ENCODE measurements at regions not wholly inside any gene's neighbourhood (a gene's known extent, or its start where the extent isn't known, plus 50 kb on each side); places are given as distances from the start of the nearest gene placed in this dataset.

DNA sequence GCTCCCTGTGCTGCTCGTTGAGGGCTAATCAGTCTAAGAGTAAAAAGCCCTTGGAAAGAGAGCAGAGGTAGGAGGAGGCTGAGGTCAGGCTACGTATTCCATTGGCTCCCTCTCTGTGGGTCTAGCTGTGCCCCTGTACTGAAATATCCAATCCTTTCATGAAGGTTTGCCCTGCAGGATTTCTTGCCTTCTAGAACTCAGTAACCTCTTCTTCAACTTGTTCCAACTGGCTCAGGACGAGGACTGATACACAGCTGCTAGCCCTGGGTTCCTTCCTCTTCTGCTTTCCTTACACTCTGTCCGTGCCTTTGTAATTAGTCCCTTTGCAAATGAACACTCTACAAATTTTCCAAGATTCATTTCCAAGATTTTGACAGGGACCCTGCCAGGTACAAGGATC is 560.5 kb downstream of the ACTR3B start:
- H3K27ac Mint-ChIP-seq, result no peak overlapping the region
- no peak for ATAC-seq
- ChIA-PET CTCF (no interaction called here), POLR2A (no interaction called here)
- peaks cover 90% of the 10 kb centered on the region for H3K9me3 Mint-ChIP-seq
- DNase-seq (ENCODE audit: low spot score), result no peak
- H3K4me1 Mint-ChIP-seq, result no peaks in the 10 kb centered on the region
- H3K27me3 Mint-ChIP-seq (ENCODE audit: low read depth), result peaks cover 10% of the 10 kb centered on the region
- no peak overlapping the region for H3K4me3 Mint-ChIP-seq
- TF ChIP-seq EMX1 (CRISPR knock-in tag; IDR thresholded peaks at IDR 0.05), result no peak
- TF ChIP-seq, protein P1, sequence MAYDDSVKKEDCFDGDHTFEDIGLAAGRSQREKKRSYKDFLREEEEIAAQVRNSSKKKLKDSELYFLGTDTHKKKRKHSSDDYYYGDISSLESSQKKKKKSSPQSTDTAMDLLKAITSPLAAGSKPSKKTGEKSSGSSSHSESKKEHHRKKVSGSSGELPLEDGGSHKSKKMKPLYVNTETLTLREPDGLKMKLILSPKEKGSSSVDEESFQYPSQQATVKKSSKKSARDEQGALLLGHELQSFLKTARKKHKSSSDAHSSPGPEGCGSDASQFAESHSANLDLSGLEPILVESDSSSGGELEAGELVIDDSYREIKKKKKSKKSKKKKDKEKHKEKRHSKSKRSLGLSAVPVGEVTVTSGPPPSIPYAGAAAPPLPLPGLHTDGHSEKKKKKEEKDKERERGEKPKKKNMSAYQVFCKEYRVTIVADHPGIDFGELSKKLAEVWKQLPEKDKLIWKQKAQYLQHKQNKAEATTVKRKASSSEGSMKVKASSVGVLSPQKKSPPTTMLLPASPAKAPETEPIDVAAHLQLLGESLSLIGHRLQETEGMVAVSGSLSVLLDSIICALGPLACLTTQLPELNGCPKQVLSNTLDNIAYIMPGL (CRISPR knock-in tag; IDR thresholded peaks at IDR 0.05), result no peak
- no peak for TF ChIP-seq AFF4 (CRISPR knock-in tag; IDR thresholded peaks at IDR 0.05; ENCODE audit: borderline replicate concordance)
- no peak for TF ChIP-seq E2F5 (CRISPR knock-in tag; IDR thresholded peaks at IDR 0.05)
- no peak for TF ChIP-seq MYBL2 (CRISPR knock-in tag; IDR thresholded peaks at IDR 0.05)
- TF ChIP-seq ZNF396 (CRISPR knock-in tag; IDR thresholded peaks at IDR 0.05; ENCODE audit: borderline replicate concordance), result no peak
- no peak for TF ChIP-seq ZNF416 (CRISPR knock-in tag; IDR thresholded peaks at IDR 0.05)
- peaks cover 76% of the 10 kb centered on the region for H3K36me3 Mint-ChIP-seq

DNA sequence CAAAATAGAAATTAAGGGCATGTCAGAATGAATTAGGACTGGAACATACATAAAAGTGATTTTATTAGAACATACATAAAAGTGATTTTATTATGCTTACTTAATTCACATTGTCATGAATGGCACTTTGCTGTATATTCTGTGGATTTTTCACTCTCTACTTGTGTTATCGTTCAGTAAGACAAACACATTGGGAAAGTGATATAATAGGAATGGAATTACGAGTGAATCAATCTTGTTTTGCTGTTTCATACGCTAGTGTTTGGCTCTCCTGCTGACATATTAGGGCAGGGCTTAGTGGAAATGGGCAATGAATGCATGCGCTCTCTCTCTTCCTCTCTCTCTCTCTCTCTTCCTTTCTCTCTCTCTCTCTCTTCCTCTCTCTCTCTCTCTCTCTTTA is 561.1 kb downstream of the ACTR3B start:
- POLR2A ChIA-PET, result no interaction called here
- H3K27ac Mint-ChIP-seq, result no peak overlapping the region
- H3K36me3 Mint-ChIP-seq, result peaks cover 77% of the 10 kb centered on the region
- CTCF ChIA-PET, result no interaction called here
- H3K27me3 Mint-ChIP-seq (ENCODE audit: low read depth), result peaks cover 10% of the 10 kb centered on the region
- no peak for ATAC-seq
- no peak for DNase-seq (ENCODE audit: low spot score)
- H3K4me1 Mint-ChIP-seq, result no peaks in the 10 kb centered on the region
- H3K4me3 Mint-ChIP-seq, result no peak overlapping the region
- TF ChIP-seq NR3C1 (CRISPR knock-in tag; conservative IDR thresholded peaks at IDR 0.05; ENCODE audit: low read depth) (no peak), ZNF317 (CRISPR knock-in tag; IDR thresholded peaks at IDR 0.05; ENCODE audit: borderline replicate concordance, low read depth) (no peak), ZNF121 (CRISPR knock-in tag; IDR thresholded peaks at IDR 0.05) (no peak), ZNF671 (CRISPR knock-in tag; IDR thresholded peaks at IDR 0.05) (no peak)
- TF ChIP-seq, protein P1 (CRISPR knock-in tag; IDR thresholded peaks at IDR 0.05), result no peak
- peaks cover 90% of the 10 kb centered on the region for H3K9me3 Mint-ChIP-seq

GRCh38 chr7:153322991-153323390 is 563.4 kb downstream of the ACTR3B start:
- Mint-ChIP-seq H3K27me3 (ENCODE audit: low read depth) (peaks cover 15% of the 10 kb centered on the region), H3K9me3 (peaks cover 89% of the 10 kb centered on the region), H3K36me3 (peaks cover 80% of the 10 kb centered on the region), H3K4me3 (no peak overlapping the region), H3K27ac (no peak overlapping the region), H3K4me1 (no peaks in the 10 kb centered on the region)
- ChIA-PET CTCF (no interaction called here), POLR2A (no interaction called here)
- no peak for TF ChIP-seq ZNF671 (CRISPR knock-in tag; IDR thresholded peaks at IDR 0.05)
- TF ChIP-seq NFYB (CRISPR knock-in tag; conservative IDR thresholded peaks at IDR 0.05; ENCODE audit: low read depth), result no peak
- TF ChIP-seq CREM (CRISPR knock-in tag; IDR thresholded peaks at IDR 0.05), result no peak
- TF ChIP-seq ESRRA (CRISPR knock-in tag; IDR thresholded peaks at IDR 0.05; ENCODE audit: borderline replicate concordance), result no peak
- TF ChIP-seq ZNF121 (CRISPR knock-in tag; IDR thresholded peaks at IDR 0.05), result no peak
- no peak for TF ChIP-seq ARID4B (CRISPR knock-in tag; IDR thresholded peaks at IDR 0.05; ENCODE audit: borderline replicate concordance)
- TF ChIP-seq ATF3 (CRISPR knock-in tag; conservative IDR thresholded peaks at IDR 0.05), result no peak
- no peak for TF ChIP-seq ZNF138 (CRISPR knock-in tag; conservative IDR thresholded peaks at IDR 0.05)
- no peak for TF ChIP-seq MXD4 (CRISPR knock-in tag; IDR thresholded peaks at IDR 0.05; ENCODE audit: borderline replicate concordance)
- no peak for DNase-seq (ENCODE audit: low spot score)
- no peak for ATAC-seq

All from WTC11 (cell line).